ENCODE measurements at regions not wholly inside any gene's neighbourhood (a gene's known extent, or its start where the extent isn't known, plus 50 kb on each side); places are given as distances from the start of the nearest gene placed in this dataset.

GRCh38 chr4:11328401-11328800 lies 100.3 kb downstream of the HS3ST1 start:
- Mint-ChIP-seq H3K9me3 (ENCODE audit: unreplicated experiment) (peaks cover 2% of the 10 kb centered on the region), H3K27me3 (ENCODE audit: insufficient read depth, unreplicated experiment) (no peaks in the 10 kb centered on the region), H3K4me1 (ENCODE audit: low read depth, unreplicated experiment) (no peaks in the 10 kb centered on the region), H3K27ac (ENCODE audit: unreplicated experiment) (no peak overlapping the region), H3K4me3 (ENCODE audit: unreplicated experiment) (no peak overlapping the region), H3K36me3 (ENCODE audit: insufficient read depth, unreplicated experiment) (no peaks in the 10 kb centered on the region)
- TF ChIP-seq CTCF (IDR thresholded peaks at IDR 0.05; ENCODE audit: insufficient read depth in 1 of 2, low read depth in 1 of 2, low read length in 1 of 2, severe bottlenecking in 1 of 2, unreplicated experiment in 1 of 2) = no peak
- Histone ChIP-seq H3K4me1 (no peaks in the 10 kb centered on the region), H3K27me3 (replicated peaks; ENCODE audit: control insufficient read depth, insufficient read depth, low read length) (no peaks in the 10 kb centered on the region), H3K9me3 (no peaks in the 10 kb centered on the region), H3K36me3 (ENCODE audit: control insufficient read depth, insufficient read depth, low read length) (no peaks in the 10 kb centered on the region), H3K4me3 (ENCODE audit: low read depth, low read length) (no peak overlapping the region)
- CTCF ChIA-PET = no interaction called here
- POLR2A ChIA-PET = no interaction called here
- DNase-seq = no peak
- intact Hi-C loops (cut with micrococcal nuclease; ENCODE audit: unreplicated experiment) = no loop called here
- BruUV-seq (replicated peaks) = no TSS peak

- H3K4me3 ChIP-seq (ENCODE audit: low read depth, low read length) = no peak overlapping the region
- no peaks in the 10 kb centered on the region for H3K27me3 Mint-ChIP-seq (ENCODE audit: insufficient read depth, unreplicated experiment)
These were observed 102.7 kb downstream of the HS3ST1 start for GRCh38 chr4:11326021-11326420.

GRCh38 chr4:11323771-11324170 lies 104.9 kb downstream of the HS3ST1 start:
- no peaks in the 10 kb centered on the region for H3K36me3 ChIP-seq (ENCODE audit: control insufficient read depth, insufficient read depth, low read length)
- DNase-seq = no peak
- no peak overlapping the region for H3K4me3 Mint-ChIP-seq (ENCODE audit: unreplicated experiment)
- intact Hi-C loops (cut with micrococcal nuclease; ENCODE audit: unreplicated experiment) = no loop called here
- no peak for TF ChIP-seq CTCF (IDR thresholded peaks at IDR 0.05; ENCODE audit: insufficient read depth in 1 of 2, low read depth in 1 of 2, low read length in 1 of 2, severe bottlenecking in 1 of 2, unreplicated experiment in 1 of 2)
- H3K27me3 Mint-ChIP-seq (ENCODE audit: insufficient read depth, unreplicated experiment) = no peaks in the 10 kb centered on the region
- peaks cover 26% of the 10 kb centered on the region for H3K9me3 Mint-ChIP-seq (ENCODE audit: unreplicated experiment)
- no peak overlapping the region for H3K27ac Mint-ChIP-seq (ENCODE audit: unreplicated experiment)
- no peak overlapping the region for H3K4me3 ChIP-seq (ENCODE audit: low read depth, low read length)
- POLR2A ChIA-PET = no interaction called here
- no peaks in the 10 kb centered on the region for H3K4me1 Mint-ChIP-seq (ENCODE audit: low read depth, unreplicated experiment)
- H3K27me3 ChIP-seq (replicated peaks; ENCODE audit: control insufficient read depth, insufficient read depth, low read length) = no peaks in the 10 kb centered on the region
- no peaks in the 10 kb centered on the region for H3K4me1 ChIP-seq
- no peaks in the 10 kb centered on the region for H3K36me3 Mint-ChIP-seq (ENCODE audit: insufficient read depth, unreplicated experiment)
- CTCF ChIA-PET = no interaction called here
- no TSS peak for BruUV-seq (replicated peaks)
- H3K9me3 ChIP-seq = no peaks in the 10 kb centered on the region

More at GRCh38 chr4:11326021-11326420, 102.7 kb downstream of the HS3ST1 start:
- intact Hi-C loops (cut with micrococcal nuclease; ENCODE audit: unreplicated experiment) = no loop called here
- no peak for TF ChIP-seq CTCF (IDR thresholded peaks at IDR 0.05; ENCODE audit: insufficient read depth in 1 of 2, low read depth in 1 of 2, low read length in 1 of 2, severe bottlenecking in 1 of 2, unreplicated experiment in 1 of 2)
- no peak overlapping the region for H3K4me3 Mint-ChIP-seq (ENCODE audit: unreplicated experiment)
- ChIA-PET CTCF (no interaction called here), POLR2A (no interaction called here)
- DNase-seq = no peak
- peaks cover 26% of the 10 kb centered on the region for H3K9me3 Mint-ChIP-seq (ENCODE audit: unreplicated experiment)
- no peaks in the 10 kb centered on the region for H3K27me3 ChIP-seq (replicated peaks; ENCODE audit: control insufficient read depth, insufficient read depth, low read length)
- no peaks in the 10 kb centered on the region for H3K36me3 Mint-ChIP-seq (ENCODE audit: insufficient read depth, unreplicated experiment)
- no peaks in the 10 kb centered on the region for H3K36me3 ChIP-seq (ENCODE audit: control insufficient read depth, insufficient read depth, low read length)
- no peaks in the 10 kb centered on the region for H3K9me3 ChIP-seq
- no peaks in the 10 kb centered on the region for H3K4me1 ChIP-seq
- BruUV-seq (replicated peaks) = no TSS peak
- no peaks in the 10 kb centered on the region for H3K4me1 Mint-ChIP-seq (ENCODE audit: low read depth, unreplicated experiment)
- H3K27ac Mint-ChIP-seq (ENCODE audit: unreplicated experiment) = no peak overlapping the region
